Suppressor macrophage treated with lipopolysaccharide for 4 hours (primary cell): ENCODE measurements at regions not wholly inside any gene's neighbourhood (a gene's known extent, or its start where the extent isn't known, plus 50 kb on each side); places are given as distances from the start of the nearest gene placed in this dataset.

Experiments used
- DNase-seq: peaks from one replicate; pipeline ENCODE4 v3.0.0-alpha.2; 2020

DNA sequence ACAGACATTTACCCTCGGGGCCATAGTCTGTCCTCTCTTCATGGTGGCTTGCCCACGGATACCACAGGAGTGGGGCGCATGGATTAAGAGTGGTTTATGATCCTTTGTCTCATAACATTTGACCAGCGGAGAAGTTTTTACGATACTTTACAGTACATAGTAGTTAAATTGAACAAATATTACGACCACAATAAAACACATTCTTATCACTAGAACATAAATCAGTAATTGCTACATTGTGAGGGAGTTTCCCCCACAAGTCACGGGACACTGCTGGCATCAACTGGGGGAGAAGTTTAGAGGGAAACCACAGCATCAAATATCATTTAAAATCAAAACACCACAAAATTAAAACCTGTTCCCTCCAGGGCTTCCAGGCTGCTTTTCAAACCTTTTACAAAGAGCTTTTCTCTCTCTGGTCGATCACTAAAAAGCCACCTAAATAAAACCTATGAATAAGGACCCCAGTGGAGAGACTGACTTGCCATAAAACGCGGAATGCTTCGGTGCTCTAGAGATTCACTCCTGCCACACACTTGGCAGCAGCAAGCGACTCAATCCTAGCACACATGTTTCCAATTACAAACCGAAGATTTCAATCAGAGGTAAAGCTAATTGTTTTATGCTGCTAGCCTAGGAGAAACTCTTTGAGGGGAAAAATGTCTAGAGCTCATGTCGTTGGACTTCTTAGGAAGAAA lies 173.7 kb upstream of the HNRNPA3 start:
- no peak for DNase-seq

DNA sequence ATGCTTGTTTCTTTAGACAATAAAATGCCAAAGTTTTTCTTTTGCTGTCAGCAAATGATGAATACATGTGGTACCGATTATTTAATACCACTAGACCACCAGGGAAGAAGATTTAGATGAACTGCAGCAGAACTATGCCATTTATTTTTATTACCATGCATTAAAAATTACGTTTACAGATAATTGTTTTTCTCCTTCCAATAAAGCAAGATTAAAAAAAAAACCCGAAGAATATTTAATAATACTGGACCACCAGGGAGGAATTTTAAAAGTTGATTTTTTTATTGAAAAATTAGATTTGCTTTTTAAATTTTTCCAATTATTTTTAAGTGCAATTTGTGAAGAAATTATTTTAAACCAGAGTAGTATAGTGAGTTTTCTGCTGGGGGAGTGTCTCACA lies 170.3 kb upstream of the HNRNPA3 start:
- DNase-seq = no peak

DNA sequence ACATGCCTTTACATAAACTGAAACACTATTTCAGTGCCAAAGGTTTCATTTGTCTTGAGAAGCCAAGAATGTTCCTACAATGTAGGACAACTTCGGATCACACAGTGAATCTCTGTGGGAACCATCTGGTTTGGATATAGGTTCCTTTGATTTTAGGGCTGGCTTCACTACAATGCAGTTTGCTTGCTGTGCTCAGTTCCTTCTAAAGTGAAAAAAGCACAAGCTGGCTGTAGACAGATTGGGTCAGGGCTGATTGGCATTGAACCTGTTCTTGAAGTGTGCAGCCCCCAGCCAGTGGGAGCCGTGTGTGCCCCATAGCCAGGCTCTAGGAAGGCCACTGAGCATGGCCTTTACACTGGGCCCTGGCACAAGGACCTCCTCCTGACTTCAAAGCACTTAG lies 167.9 kb upstream of the HNRNPA3 start:
- DNase-seq = no peak

DNA sequence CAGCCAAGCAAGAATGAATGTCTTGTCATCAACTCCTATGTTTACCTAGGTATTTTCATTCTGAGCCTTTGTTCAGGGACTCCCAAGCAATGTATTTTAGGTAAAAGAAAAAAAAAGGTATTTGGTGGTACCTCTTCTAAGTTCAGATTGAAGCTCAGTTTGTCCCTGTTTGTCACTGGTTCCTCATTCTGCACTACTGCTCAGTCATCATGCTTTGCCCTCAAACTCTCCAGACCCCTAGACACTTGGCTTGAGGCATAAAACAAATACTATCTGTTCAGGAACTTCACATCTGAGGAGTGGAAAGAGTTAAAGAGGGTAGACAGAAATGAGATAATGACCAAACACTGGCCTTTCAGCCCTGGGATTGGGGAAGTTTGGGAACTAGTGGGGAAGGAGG lies 163.6 kb upstream of the HNRNPA3 start:
- no peak for DNase-seq

DNA sequence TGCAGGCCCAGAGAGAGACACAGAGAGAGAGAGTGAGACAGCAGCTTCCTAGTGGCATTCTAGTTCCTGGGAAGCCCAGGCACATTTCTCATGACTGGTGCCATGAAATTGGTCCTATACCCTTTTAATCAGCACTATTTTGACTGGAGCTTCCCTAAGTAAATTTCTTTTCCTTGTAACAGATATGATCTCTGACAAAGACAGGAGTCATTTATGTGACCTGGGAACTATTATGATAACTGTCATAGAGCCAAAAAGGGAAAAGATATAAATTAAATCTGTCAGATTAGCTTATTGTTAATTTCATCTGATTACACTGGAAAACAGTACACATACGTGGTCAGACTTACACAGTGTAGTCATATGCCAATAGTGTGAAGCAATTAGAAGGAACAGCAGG lies 161.3 kb upstream of the HNRNPA3 start:
- no peak for DNase-seq

DNA sequence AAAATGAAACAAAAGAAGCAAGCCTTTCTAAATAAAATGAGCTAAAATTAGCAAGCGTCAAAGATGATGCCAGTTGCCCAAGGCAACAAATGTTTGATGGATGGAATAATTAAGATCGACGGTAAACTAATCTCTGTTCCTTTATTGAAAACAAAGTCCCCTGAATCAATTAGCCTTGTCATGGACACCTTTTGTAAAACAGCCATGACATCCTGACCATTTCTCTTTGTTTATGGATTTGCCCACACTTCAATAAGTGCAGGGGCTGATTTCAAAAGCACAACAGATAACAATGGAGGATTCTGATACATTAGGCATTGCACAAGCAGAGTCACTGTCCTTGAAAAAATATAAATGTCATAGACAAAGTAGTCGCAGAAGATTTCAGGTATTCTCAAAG lies 160.1 kb upstream of the HNRNPA3 start:
- DNase-seq = no peak

DNA sequence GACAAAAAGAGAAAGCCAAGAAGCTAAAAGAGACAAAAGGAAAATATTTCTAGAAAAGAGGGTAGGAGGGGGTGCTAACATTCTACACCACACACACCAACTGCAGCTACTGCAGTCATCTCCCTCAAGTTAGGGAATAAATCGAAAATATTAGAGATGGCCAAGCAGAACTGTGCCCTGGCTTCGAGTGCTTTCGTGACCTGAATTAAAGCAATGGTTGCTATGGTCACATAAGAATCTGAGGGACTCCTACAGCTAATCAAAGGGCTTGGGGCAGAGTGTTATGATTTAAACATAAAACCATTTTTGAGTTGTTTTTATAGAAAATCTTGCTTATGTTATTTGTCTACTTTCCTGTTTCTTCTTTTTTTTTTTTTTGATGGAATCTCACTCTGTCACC lies 159.6 kb upstream of the HNRNPA3 start:
- no peak for DNase-seq

DNA sequence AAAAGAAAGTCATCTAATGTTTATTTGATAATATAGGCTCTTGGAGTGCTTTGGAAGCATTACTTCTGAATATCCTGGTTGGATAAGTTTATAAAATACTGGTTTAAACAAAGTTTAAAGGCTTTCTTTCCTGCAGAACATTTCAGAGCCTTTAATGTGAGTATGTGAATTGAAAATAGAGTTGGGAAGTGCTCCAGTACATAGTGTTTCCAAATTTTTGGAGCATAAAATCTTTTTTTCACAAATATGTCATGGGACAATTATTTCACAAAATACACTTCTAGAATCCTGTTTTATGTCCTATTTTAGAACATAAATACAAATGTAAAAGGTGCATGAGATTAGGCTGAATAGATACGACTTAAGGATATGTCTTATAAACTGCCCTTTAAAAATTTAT lies 158.9 kb upstream of the HNRNPA3 start:
- no peak for DNase-seq

DNA sequence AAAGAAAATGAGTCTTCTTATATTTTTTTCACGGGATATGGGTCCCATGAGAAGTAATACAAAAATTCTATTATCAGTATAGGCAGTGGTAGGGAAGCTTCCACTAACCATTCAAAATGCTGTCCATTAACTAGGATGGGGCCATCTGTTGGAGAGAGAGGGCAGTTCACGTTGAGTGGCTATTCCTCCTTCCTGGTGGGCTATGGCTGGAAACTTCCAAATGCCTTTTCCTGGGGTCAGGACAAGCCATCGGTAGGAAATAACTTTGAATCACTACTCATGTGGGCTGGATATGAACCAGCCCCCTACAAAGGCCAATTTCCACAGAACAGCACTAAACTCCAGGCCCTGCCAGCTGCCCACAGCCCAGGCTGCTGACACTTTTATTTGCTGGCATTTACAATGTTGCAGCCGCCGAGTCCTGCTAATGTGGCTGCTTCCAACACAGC lies 156.1 kb upstream of the HNRNPA3 start:
- DNase-seq = no peak

DNA sequence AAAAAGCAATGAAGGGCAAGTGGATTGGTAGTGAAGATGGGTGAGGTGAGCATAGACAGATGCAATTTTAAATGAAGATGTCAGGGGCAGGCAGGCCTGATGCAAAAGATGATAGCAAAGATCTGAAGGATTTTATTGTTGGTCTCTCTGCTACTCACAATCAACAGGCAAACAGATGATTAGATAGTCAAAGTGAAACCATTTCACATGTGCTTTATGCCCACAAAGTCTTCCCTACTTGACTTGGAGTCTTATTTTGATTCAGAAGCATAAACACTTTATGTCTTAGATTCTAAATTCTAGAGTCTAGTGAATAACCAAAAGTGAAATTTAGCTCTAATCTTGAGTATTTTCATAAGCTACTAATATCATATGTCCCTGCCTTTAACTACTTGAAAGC lies 153.8 kb upstream of the HNRNPA3 start:
- no peak for DNase-seq

DNA sequence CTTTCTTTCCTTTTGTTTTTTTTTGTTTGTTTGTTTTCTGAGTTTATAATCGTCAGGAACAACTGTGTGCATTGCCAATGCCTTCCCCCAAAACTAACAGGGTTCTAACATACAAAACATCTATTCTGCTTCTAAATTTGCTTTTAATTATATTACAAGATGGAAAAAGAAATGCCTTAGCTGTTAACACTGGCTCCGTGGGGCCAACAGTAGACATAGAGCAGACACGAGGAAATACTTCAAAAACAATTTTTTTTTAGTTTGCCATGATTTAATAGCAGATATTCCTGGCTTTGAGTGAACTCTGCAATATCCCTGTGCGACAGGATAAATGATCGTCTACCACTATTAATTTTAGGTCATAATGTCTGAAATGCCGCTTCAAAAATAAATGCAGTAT lies 153.3 kb upstream of the HNRNPA3 start:
- DNase-seq = no peak

DNA sequence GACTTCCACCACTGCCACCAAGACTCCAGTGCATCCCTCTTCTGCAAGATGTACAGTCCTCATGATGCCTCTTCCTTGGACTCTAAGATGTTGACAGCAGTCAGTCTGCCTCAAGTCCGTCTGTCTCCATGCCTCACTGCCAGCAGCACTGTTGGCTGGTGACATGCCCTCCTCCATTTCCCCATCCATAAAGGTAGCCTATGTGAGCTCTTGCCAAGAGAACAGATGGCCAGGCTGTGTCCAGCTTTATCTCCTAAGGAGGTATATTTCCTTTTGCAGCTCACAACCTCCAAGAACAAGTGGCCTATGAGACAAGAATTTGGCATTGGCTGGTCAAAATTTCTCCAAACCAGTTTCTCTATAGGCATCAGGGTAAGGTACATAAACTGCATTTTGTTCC lies 149.3 kb upstream of the HNRNPA3 start:
- DNase-seq = no peak

DNA sequence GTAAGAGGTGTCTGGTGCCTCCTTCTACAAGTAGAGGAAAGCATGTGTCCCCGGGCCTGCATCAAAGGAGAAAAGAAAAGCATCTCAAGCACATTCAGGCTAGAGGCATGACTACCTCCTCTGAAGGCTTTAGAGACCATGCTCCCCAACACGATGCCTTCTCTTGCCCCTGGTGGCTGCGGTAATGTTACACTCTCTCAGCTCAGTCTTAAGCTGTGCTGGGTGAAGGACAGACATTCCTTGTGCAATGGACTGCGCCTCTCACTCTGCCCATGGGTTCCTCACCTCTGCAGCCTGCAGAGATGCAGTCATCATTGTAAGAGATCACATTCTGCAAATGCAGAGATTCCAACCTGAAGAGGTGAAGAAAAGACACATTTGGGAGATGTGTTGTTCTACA lies 148.2 kb upstream of the HNRNPA3 start:
- no peak for DNase-seq

DNA sequence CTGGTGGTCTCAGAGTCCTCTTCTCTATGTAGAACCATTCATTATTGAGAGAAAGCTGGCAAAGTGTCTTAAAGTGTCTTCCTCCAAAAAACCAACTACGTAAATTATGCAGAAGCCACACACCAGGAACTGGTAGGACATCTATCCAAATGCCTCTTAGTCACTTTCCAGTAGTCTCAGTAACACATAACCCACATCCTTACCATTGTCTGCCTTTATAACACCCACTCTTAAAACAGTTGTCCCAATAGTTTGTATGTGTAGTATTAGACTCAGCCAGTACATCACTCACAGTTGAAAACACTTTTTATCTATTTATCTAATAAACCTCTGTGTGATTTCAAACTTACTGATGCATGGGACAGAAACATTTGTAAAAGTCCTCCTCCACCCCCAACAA lies 143.6 kb upstream of the HNRNPA3 start:
- no peak for DNase-seq

DNA sequence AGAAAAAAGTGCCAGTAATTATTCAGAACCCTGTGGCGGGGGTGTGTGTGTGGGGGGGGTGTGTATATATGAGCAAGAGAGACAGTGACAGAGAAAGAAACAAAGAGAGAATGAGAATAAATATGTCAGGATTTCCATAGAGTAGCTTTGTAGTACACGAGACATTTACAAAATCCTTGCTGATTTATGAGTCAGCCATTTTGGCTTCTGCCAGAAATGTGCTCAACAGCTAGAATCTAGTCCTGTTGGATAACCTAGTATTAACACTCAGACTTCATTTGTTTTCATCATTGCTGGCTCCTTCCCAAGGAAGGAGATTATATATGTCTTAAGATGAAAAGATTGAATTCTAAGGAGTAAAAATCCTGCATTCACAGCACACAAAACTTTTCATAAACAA lies 140.5 kb upstream of the HNRNPA3 start:
- DNase-seq = no peak

DNA sequence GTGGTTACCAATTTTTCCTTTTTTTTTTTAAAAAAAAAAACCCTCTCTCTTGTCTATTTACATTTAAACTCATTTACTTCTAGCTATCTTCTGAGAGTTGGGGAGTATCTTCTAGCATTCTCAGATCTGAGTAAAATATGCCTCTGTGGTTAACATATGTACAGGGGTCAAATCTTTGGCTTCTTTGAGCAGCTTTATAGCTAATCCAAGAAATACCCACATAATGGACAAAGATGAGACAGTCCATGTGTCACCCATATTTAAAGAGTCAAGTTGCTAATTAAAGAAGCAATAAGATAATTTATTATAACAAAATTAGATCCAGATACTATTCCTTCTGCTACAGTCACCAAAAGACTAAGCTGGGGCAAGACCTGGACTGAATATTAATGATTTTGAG lies 139.0 kb upstream of the HNRNPA3 start:
- no peak for DNase-seq

DNA sequence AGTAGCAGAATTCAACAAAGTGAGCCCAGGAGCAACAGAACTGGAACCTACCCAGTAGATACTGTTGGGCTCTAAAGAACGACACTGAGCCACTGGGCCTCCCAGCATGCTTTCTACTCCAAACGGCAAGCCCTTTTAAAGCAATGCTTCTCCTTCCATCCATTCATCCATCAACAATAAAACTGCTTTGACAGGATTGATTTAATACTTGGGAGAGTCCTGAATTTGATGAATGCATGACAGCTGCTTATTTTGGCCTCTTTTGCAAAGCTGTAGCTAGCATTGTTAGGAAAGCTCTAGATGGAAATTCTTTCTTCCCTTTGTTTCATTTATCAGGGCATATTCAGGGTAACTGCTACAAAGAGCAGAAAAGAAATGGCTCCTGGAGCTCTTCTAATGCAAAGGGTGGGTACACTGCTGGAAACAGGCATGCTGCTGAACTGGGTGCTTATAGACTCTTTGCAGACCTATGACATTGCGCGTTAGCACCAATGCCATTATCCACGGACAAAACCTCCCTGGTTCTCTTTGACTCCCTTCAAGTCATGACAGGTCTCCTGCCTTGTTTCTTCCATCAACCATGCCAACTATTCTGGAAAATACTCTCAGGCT lies 138.4 kb upstream of the HNRNPA3 start:
- no peak for DNase-seq

DNA sequence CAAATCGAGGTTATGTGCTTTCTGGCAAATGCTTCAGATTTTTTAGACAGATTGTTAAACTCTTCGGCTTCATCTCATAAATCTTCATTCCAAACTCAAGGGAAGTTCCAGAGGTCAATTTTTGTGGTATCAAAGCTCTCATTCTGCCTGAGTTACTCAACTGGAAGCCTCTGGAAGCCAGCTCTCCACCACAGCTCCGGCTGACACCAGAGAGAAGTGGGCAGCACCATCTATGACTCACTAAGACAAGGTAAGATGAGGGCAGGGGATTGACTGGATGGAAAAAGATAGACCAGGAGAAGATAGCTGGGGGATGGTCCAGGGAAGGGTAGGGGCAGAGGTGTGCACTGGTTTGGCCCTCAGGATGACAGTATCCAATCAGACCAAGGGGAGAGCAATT lies 137.3 kb upstream of the HNRNPA3 start:
- DNase-seq = no peak

DNA sequence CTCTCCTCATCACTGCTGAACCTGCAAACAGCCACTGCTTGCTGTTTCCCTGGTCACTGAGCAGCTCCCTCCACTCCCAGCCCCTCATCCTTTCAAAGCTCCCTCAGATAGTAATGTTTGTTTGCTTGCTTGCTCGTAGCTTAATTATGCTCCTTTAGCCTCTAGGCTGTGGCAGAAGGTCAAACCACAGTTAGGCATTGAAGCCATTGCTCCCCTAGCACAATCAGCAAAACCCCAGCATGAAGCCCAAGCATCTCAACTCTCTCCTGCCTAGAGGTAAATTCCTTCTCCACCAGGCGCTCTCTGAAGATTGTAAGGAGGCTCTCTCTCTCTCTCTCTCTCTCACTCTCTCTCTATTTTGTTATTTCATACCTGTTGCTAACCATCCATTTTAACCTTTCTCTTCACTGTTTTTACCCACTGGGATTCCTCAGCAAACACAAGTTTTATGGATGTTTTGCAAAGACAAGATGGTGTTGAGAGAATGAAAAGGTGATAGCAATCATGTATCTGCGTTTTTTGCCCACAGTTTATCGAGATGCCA lies 135.9 kb upstream of the HNRNPA3 start:
- no peak for DNase-seq

DNA sequence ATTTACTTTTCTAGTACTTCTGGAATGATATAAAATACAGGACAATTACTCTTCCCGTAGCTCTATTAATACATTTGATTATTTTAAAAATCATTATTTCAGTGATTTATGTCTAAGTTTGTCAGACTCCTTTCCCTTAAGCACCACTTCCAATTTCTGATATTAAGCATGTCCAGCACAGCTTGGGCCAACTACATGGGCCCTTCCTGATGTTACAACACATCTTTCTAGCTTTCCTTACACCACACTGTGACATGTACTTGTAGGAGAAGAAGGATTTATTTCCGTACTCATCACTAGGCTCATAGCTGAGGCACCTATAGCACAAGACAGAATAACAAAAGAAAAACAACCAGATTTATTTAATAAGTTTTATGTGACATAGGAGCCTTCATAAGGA lies 134.8 kb upstream of the HNRNPA3 start:
- DNase-seq = no peak

DNA sequence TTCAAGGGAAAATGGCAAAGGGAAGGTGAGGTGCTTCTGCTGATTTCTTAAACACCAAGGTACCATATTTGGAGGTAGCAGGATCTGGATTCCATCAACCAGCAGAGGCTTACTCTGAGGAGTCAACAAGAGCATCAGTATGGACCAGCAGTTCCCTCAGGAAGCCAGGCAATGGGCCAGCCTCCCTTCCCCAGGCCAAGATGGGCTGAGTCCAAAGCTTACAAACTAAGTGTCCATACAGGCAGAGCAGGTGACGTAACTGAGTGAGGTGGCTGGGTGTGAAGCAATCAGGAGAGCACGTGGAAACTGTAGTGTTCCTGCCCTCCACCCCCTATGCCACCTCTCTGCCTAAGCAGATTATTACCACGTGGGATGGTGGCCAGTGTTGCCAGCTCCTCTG lies 134.2 kb upstream of the HNRNPA3 start:
- no peak for DNase-seq

DNA sequence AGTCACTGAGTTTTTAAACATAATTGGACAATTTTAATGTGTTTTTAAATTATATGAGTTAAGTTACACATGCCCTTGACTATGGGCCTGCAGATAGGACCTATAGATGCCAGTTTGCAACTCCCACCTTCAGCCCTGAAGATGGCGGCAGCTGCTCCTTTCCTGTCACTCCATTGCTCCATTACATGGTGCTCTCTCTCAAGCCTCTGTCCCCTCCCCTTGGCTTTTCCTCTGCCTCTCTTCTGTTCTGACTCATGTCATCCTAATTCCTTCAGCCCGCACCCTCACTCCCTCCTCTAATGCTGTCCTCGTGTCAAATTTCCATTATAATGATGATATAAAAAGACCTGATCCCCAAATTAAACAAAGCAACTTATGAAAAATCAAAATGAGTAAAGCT lies 133.7 kb upstream of the HNRNPA3 start:
- DNase-seq = no peak

DNA sequence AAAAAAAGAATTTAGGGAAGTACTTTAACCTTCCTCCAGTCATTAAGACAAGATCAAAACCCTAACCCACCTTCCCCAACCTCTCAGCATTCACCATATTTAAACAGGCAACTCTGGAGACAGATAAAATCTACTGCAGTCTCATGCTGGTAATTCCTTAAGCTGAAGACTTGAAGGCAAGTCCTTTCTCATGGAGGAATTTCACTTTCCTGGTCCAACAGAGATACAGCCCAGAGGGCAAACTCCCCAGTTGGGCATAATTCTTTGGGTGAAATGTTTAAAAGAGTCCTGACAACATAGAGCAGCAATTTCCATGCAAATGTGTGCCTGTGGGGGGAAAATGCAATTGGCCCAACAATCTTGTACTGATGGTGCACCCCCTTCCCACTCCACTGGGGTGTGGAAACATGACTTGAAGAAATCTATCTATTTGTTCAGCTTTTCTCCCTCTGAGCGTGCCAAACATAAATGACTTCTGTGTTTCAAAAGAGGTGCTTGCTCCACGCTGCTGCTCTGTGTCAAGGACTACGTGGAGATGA lies 131.8 kb upstream of the HNRNPA3 start:
- DNase-seq = no peak

DNA sequence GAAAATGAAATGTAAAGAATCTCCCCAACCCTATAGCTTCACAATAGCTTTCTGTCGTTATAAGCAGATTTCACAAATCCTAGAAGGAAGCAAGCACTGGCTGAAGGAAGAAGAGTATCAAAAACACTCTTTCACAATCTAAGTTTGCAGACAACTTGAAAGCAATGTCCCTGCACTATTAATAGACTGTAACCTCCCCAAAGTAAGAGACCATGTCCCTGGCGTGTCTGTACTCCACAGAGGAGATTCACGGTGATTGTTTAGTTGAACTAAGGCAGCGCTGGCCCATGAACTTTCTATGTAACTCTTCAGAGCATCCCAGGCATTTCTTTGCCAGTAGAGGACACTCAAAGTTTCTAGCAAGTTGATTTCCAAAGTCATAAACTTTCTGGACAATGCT lies 128.0 kb upstream of the HNRNPA3 start:
- no peak for DNase-seq

DNA sequence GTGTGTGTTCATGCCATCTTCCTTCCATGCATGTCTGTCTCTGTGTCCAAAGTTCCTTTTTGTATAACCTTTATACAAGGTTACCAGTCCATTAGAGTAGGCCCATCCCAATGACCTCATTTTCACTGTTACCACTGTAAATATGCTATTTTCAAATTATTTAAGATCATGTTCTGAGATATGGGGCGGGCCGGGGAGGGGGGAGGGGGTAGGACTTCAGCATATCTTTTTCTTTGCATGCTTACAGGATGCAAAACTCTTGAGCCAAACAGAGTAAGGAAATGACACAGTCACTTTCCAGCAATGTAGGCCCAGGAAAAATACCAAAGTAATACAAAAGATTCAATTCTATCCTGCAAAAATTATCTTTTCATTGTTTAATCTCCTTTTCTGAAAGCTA lies 124.1 kb upstream of the HNRNPA3 start:
- DNase-seq = no peak
